HUES6 (cell line): ENCODE measurements at regions not wholly inside any gene's neighbourhood (a gene's known extent, or its start where the extent isn't known, plus 50 kb on each side); places are given as distances from the start of the nearest gene placed in this dataset.

Experiments used
- H3K27ac ChIP-seq: 2 replicates; pipeline ENCODE4 v1.7.0; 2013; ENCODE audit warnings: low read depth, mild to moderate bottlenecking, low read length, inconsistent platforms
- H3K27me3 ChIP-seq: 2 replicates; pipeline ENCODE4 v1.6.1; 2013; ENCODE audit warnings: low read length; ENCODE audit not compliant: control insufficient read depth, insufficient read depth
- H3K36me3 ChIP-seq: 2 replicates; pipeline ENCODE4 v1.6.1; 2013; ENCODE audit warnings: low read length; ENCODE audit not compliant: control insufficient read depth, insufficient read depth
- H3K4me1 ChIP-seq: 2 replicates; pipeline ENCODE4 v1.6.1; 2013; ENCODE audit warnings: low read length; ENCODE audit not compliant: control insufficient read depth, insufficient read depth
- H3K4me3 ChIP-seq: 2 replicates; pipeline ENCODE4 v1.5.1; 2013; ENCODE audit warnings: low read depth, low read length
- H3K9ac ChIP-seq: one replicate; pipeline ENCODE4 v1.6.1; 2013; ENCODE audit warnings: mild to moderate bottlenecking, low read length
- H3K9me3 ChIP-seq: 2 replicates; pipeline ENCODE4 v1.6.1; 2013; ENCODE audit warnings: low read depth, low read length; ENCODE audit not compliant: control insufficient read depth, insufficient read depth

GRCh38 chr5:27275345-27275744 lies 237.0 kb upstream of the CDH9 start:
- Histone ChIP-seq H3K4me1 (no peaks in the 10 kb centered on the region), H3K27me3 (no peaks in the 10 kb centered on the region), H3K27ac (no peak overlapping the region), H3K4me3 (no peak overlapping the region), H3K9ac (no peak overlapping the region), H3K36me3 (no peaks in the 10 kb centered on the region), H3K9me3 (no peaks in the 10 kb centered on the region)

DNA sequence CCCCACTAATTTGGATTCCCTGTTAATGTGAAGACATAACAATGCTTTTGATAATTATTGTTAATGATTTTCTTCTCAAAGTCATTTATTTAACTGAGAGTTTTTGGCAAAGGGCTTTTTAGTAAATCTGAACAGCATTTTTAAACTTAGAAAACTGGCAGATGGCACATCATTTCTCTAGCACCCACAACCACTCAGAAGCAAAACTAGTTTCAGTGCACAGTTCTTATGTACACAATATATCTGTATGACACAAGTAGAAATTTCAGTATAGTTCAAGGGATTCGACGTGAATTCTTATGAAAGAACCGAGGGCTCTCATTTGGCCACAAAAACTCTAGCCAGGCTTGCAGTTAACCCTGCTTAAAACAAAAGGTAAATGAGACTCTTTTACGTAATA lies 231.4 kb upstream of the CDH9 start:
- no peak overlapping the region for H3K9ac ChIP-seq
- H3K27ac ChIP-seq, result no peak overlapping the region
- no peak overlapping the region for H3K4me3 ChIP-seq
- H3K4me1 ChIP-seq, result no peaks in the 10 kb centered on the region
- peaks cover 18% of the 10 kb centered on the region for H3K9me3 ChIP-seq
- H3K27me3 ChIP-seq, result no peaks in the 10 kb centered on the region
- H3K36me3 ChIP-seq, result no peaks in the 10 kb centered on the region

- Histone ChIP-seq H3K4me3 (no peak overlapping the region), H3K36me3 (no peaks in the 10 kb centered on the region), H3K9me3 (peaks cover 34% of the 10 kb centered on the region), H3K27me3 (no peaks in the 10 kb centered on the region), H3K4me1 (no peaks in the 10 kb centered on the region), H3K9ac (no peak overlapping the region), H3K27ac (no peak overlapping the region)
Measured at GRCh38 chr5:27267209-27267824, 228.9 kb upstream of the CDH9 start.

DNA sequence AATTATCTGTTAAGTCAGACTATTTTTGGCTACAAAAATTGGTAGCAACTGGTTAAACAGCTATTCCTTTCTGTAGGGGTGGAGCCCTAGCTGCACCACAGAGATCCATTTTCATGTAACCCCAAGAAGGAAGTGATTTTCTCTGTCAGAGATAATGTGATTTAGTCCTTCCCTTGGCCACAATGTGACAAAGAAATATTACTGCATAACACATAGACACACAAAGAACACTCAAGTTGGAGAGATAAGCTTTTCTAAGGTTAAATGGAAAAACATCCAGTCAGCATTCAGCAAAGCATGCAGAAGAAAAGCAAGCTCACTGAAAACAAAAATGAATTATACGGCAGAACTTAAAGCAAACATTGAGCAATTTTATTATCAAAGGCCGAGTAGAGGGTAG lies 227.8 kb upstream of the CDH9 start:
- H3K36me3 ChIP-seq, result no peaks in the 10 kb centered on the region
- H3K9ac ChIP-seq, result no peak overlapping the region
- H3K4me1 ChIP-seq, result no peaks in the 10 kb centered on the region
- H3K27me3 ChIP-seq, result no peaks in the 10 kb centered on the region
- H3K4me3 ChIP-seq, result no peak overlapping the region
- H3K27ac ChIP-seq, result no peak overlapping the region
- peaks cover 34% of the 10 kb centered on the region for H3K9me3 ChIP-seq

GRCh38 chr5:27257696-27258095 lies 219.3 kb upstream of the CDH9 start:
- H3K36me3 ChIP-seq, result no peaks in the 10 kb centered on the region
- no peak overlapping the region for H3K27ac ChIP-seq
- H3K9ac ChIP-seq, result no peak overlapping the region
- H3K9me3 ChIP-seq, result peaks cover 1% of the 10 kb centered on the region; the same call in 1 of the 2 replicates
- H3K27me3 ChIP-seq, result no peaks in the 10 kb centered on the region
- no peaks in the 10 kb centered on the region for H3K4me1 ChIP-seq
- no peak overlapping the region for H3K4me3 ChIP-seq

GRCh38 chr5:27252911-27253310 lies 214.5 kb upstream of the CDH9 start:
- no peak overlapping the region for H3K4me3 ChIP-seq
- no peak overlapping the region for H3K9ac ChIP-seq
- H3K9me3 ChIP-seq, result no peaks in the 10 kb centered on the region
- no peaks in the 10 kb centered on the region for H3K27me3 ChIP-seq
- no peak overlapping the region for H3K27ac ChIP-seq
- H3K36me3 ChIP-seq, result no peaks in the 10 kb centered on the region
- no peaks in the 10 kb centered on the region for H3K4me1 ChIP-seq

DNA sequence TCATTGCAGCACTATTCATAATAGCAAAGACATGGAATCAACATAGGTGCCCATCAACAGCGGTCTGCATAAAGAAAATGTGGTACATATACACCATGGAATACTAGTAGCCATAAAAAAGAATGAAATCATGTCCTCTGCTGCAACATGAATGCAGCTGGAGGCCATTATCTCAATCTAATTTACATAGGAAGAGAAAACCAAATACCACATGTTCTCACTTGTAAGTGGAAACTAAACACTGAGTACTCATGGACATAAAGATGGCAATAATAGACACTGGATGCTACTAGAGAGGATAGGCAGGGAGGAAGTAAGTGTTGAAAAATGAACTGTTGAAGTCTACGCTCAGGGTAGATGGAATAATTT lies 203.9 kb upstream of the CDH9 start:
- H3K27ac ChIP-seq, result no peak overlapping the region
- H3K9me3 ChIP-seq, result no peaks in the 10 kb centered on the region
- H3K4me1 ChIP-seq, result no peaks in the 10 kb centered on the region
- no peaks in the 10 kb centered on the region for H3K36me3 ChIP-seq
- no peak overlapping the region for H3K9ac ChIP-seq
- H3K27me3 ChIP-seq, result no peaks in the 10 kb centered on the region
- no peak overlapping the region for H3K4me3 ChIP-seq

DNA sequence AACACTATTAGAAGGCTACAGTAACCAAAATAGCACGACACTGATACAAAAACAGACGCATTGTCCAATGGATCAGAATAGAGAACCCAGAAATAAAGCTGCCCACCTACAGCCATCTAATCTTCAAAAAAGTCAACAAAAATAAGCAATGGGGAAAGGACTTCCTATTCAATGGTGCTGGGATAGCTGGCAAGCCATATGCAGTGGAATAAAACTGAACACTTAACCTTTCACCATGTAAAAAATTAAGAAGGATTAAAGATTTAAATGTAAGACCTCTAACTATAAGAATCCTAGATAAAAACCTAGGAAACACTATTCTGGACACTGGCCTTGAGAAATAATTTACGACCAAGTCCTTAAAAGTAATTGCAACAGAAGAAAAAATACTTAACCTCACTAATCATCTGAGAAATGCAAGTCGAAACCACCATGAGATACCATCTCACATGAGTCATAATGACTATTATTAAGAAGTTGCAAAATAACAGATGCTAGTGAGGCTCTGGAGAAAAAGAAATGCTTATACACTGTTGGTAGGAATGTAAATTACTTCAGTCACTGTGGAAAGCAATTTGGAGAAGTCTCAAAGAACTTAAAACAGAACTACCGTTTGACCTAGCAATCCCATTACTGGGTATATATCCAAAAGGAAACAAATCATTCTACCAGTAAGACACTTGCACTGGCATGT lies 203.3 kb upstream of the CDH9 start:
- Histone ChIP-seq H3K4me1 (no peaks in the 10 kb centered on the region), H3K9ac (no peak overlapping the region), H3K27me3 (no peaks in the 10 kb centered on the region), H3K36me3 (no peaks in the 10 kb centered on the region), H3K9me3 (no peaks in the 10 kb centered on the region), H3K4me3 (no peak overlapping the region), H3K27ac (no peak overlapping the region)

DNA sequence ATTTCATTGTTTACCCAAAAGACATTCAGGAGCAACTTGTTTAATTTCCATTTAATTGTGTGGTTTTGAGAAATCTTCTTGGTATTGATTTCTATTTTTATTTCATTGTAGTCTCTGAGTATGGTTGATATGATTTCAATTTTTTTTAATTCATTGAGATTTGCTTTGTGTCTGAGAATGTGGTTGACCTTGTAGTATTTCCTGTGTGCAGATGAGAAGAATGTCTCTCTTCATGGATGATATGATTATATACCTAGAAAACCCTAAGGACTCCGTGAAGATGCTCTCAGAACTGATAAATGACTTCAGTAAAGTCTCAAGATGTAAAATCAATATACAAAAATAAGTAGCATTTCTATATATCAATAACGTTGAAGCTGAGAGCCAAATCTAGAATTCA lies 202.4 kb upstream of the CDH9 start:
- H3K27me3 ChIP-seq, result no peaks in the 10 kb centered on the region
- no peak overlapping the region for H3K27ac ChIP-seq
- H3K4me3 ChIP-seq, result no peak overlapping the region
- no peaks in the 10 kb centered on the region for H3K4me1 ChIP-seq
- no peaks in the 10 kb centered on the region for H3K9me3 ChIP-seq
- H3K36me3 ChIP-seq, result no peaks in the 10 kb centered on the region
- no peak overlapping the region for H3K9ac ChIP-seq

DNA sequence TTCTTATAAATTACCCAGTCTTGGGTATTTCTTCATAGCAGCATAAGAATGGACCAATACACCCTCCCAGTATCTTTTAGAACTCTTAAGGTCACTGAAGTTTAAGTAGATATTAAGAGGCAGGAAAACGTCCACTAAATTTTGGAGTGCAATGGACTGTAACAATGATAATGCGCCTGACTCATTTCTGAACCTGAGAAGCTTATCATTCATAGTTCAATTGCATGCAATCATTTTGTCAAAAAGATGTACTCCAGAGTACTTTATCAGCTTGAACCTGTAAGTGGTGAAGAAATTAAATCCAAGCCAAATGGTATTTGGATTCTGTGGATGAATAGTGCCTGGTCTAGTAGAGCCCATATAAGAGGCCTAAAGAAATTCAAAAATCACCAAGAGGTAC lies 196.5 kb upstream of the CDH9 start:
- Histone ChIP-seq H3K4me3 (no peak overlapping the region), H3K36me3 (no peaks in the 10 kb centered on the region), H3K27ac (no peak overlapping the region), H3K4me1 (no peaks in the 10 kb centered on the region), H3K9me3 (no peaks in the 10 kb centered on the region), H3K9ac (no peak overlapping the region), H3K27me3 (no peaks in the 10 kb centered on the region)

- no peak overlapping the region for H3K27ac ChIP-seq
- no peak overlapping the region for H3K9ac ChIP-seq
- H3K36me3 ChIP-seq, result no peaks in the 10 kb centered on the region
- no peaks in the 10 kb centered on the region for H3K9me3 ChIP-seq
- H3K27me3 ChIP-seq, result no peaks in the 10 kb centered on the region
- H3K4me3 ChIP-seq, result no peak overlapping the region
- H3K4me1 ChIP-seq, result no peaks in the 10 kb centered on the region
Measured at GRCh38 chr5:27221410-27221809, 183.0 kb upstream of the CDH9 start.
